Astrocyte (in vitro differentiated cells and primary cell): ENCODE measurements at regions not wholly inside any gene's neighbourhood (a gene's known extent, or its start where the extent isn't known, plus 50 kb on each side); places are given as distances from the start of the nearest gene placed in this dataset.

Source experiments
- DNase-seq: peaks from one replicate; pipeline ENCODE4 v3.0.0-alpha.2; 2010; ENCODE audit warnings: low read depth
- FAIRE-seq: peaks from 2 replicates; lab custom pipeline; 2011; peaks lifted over from hg19 to GRCh38; lab: Jason Lieb, UNC
- H2AFZ ChIP-seq: 2 replicates; pipeline ENCODE4 v1.6.0; 2012; ENCODE audit warnings: low read depth, low read length, inconsistent platforms
- H3K27ac ChIP-seq: 2 replicates; pipeline ENCODE4 v1.5.1; 2011; ENCODE audit warnings: low read depth, low read length, inconsistent platforms
- H3K27me3 ChIP-seq: 2 replicates; pipeline ENCODE4 v1.6.0; 2011; ENCODE audit warnings: low read length, inconsistent platforms; ENCODE audit not compliant: insufficient read depth
- H3K36me3 ChIP-seq: 2 replicates; pipeline ENCODE4 v1.5.1; 2011; ENCODE audit warnings: low read length, inconsistent platforms; ENCODE audit not compliant: insufficient read depth
- H3K4me1 ChIP-seq: 2 replicates; pipeline ENCODE4 v1.5.1; 2011; ENCODE audit warnings: low read length, inconsistent platforms; ENCODE audit not compliant: insufficient read depth
- H3K4me2 ChIP-seq: 2 replicates; pipeline ENCODE4 v1.6.0; 2012; ENCODE audit warnings: low read length, inconsistent platforms
- H3K4me3 ChIP-seq: 2 replicates; pipeline ENCODE4 v1.5.1; 2011; ENCODE audit warnings: low read depth, mild to moderate bottlenecking, low read length, inconsistent platforms; ENCODE audit not compliant: insufficient read depth
- H3K79me2 ChIP-seq: 2 replicates; pipeline ENCODE4 v1.6.0; 2012; ENCODE audit warnings: mild to moderate bottlenecking, low read length, inconsistent platforms; ENCODE audit not compliant: insufficient read depth
- H3K9ac ChIP-seq: 2 replicates; pipeline ENCODE4 v1.6.0; 2012; ENCODE audit warnings: mild to moderate bottlenecking, low read length, inconsistent platforms
- H3K9me3 ChIP-seq: 2 replicates; pipeline ENCODE4 v1.5.1; 2012; ENCODE audit warnings: low read depth, mild to moderate bottlenecking, low read length, inconsistent platforms; ENCODE audit not compliant: insufficient read depth
- H4K20me1 ChIP-seq: 2 replicates; pipeline ENCODE4 v1.6.0; 2012; ENCODE audit warnings: low read length, inconsistent platforms; ENCODE audit not compliant: insufficient read depth
- H3K27ac Mint-ChIP-seq: one replicate; pipeline ENCODE4 v1.8.0; 2021; ENCODE audit warnings: mild to moderate bottlenecking, mixed read lengths; ENCODE audit not compliant: unreplicated experiment
- H3K27me3 Mint-ChIP-seq: one replicate; pipeline ENCODE4 v1.8.0; 2021; ENCODE audit warnings: low read depth, mixed read lengths; ENCODE audit not compliant: unreplicated experiment
- H3K36me3 Mint-ChIP-seq: one replicate; pipeline ENCODE4 v1.8.0; 2021; ENCODE audit warnings: low read depth, mixed read lengths; ENCODE audit not compliant: unreplicated experiment
- H3K4me1 Mint-ChIP-seq: one replicate; pipeline ENCODE4 v1.8.0; 2021; ENCODE audit warnings: low read depth, mixed read lengths; ENCODE audit not compliant: unreplicated experiment
- H3K4me3 Mint-ChIP-seq: one replicate; pipeline ENCODE4 v1.8.0; 2021; ENCODE audit warnings: mild to moderate bottlenecking, moderate library complexity, mixed read lengths; ENCODE audit not compliant: unreplicated experiment
- H3K9me3 Mint-ChIP-seq: one replicate; pipeline ENCODE4 v1.8.0; 2021; ENCODE audit warnings: mild to moderate bottlenecking, mixed read lengths; ENCODE audit not compliant: unreplicated experiment
- EZH2 ChIP-seq: IDR thresholded peaks from 2 replicates; pipeline ENCODE4 v1.6.1; 2012; ENCODE audit warnings: mild to moderate bottlenecking, low read length, inconsistent platforms; ENCODE audit not compliant: insufficient read depth
- TF ChIP-seq, protein P1 (sequence below): IDR thresholded peaks from 2 replicates; pipeline ENCODE4 v1.5.1; 2011; ENCODE audit warnings: low read depth, mild to moderate bottlenecking, inconsistent platforms, low read length, moderate library complexity; ENCODE audit not compliant: insufficient read depth

DNA sequence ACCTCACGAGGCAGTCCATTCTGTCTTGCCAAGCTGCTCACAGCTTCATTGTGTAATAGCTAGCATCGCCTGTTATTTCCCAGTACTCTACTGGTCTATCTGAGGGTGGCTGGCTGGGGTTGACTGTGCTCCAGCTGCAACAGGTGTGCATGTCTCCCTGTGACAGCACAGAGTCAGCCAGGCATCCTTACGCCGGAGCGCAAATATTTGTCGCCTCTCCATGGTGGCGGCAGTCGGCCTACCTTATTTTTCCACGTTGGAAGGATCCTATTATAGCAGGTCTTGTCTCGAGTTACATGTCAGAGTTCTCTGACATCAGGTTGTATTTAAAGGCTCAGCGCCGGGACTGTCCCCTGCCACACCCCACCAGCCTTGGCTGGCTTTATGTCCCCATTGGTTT is 307.1 kb downstream of the TLE3 start:
- no peaks in the 10 kb centered on the region for H3K79me2 ChIP-seq
- no peaks in the 10 kb centered on the region for H3K36me3 ChIP-seq
- H3K27me3 ChIP-seq = no peaks in the 10 kb centered on the region
- H3K4me3 Mint-ChIP-seq = no peak overlapping the region
- H3K9me3 Mint-ChIP-seq = peaks cover 7% of the 10 kb centered on the region
- DNase-seq (no peak), FAIRE-seq (no peak)
- no peak overlapping the region for H2AFZ ChIP-seq
- H4K20me1 ChIP-seq = no peaks in the 10 kb centered on the region
- H3K4me1 ChIP-seq = peaks cover 21% of the 10 kb centered on the region
- H3K9ac ChIP-seq = no peak overlapping the region
- peaks cover 40% of the 10 kb centered on the region for H3K27me3 Mint-ChIP-seq
- no peak overlapping the region for H3K4me3 ChIP-seq
- no peaks in the 10 kb centered on the region for H3K36me3 Mint-ChIP-seq
- no peak overlapping the region for H3K27ac Mint-ChIP-seq
- TF ChIP-seq, protein P1, sequence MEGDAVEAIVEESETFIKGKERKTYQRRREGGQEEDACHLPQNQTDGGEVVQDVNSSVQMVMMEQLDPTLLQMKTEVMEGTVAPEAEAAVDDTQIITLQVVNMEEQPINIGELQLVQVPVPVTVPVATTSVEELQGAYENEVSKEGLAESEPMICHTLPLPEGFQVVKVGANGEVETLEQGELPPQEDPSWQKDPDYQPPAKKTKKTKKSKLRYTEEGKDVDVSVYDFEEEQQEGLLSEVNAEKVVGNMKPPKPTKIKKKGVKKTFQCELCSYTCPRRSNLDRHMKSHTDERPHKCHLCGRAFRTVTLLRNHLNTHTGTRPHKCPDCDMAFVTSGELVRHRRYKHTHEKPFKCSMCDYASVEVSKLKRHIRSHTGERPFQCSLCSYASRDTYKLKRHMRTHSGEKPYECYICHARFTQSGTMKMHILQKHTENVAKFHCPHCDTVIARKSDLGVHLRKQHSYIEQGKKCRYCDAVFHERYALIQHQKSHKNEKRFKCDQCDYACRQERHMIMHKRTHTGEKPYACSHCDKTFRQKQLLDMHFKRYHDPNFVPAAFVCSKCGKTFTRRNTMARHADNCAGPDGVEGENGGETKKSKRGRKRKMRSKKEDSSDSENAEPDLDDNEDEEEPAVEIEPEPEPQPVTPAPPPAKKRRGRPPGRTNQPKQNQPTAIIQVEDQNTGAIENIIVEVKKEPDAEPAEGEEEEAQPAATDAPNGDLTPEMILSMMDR = no peak
- TF ChIP-seq EZH2 = no peak
- H3K27ac ChIP-seq = no peak overlapping the region
- peaks cover 17% of the 10 kb centered on the region for H3K4me1 Mint-ChIP-seq
- H3K4me2 ChIP-seq = no peak overlapping the region
- no peaks in the 10 kb centered on the region for H3K9me3 ChIP-seq

DNA sequence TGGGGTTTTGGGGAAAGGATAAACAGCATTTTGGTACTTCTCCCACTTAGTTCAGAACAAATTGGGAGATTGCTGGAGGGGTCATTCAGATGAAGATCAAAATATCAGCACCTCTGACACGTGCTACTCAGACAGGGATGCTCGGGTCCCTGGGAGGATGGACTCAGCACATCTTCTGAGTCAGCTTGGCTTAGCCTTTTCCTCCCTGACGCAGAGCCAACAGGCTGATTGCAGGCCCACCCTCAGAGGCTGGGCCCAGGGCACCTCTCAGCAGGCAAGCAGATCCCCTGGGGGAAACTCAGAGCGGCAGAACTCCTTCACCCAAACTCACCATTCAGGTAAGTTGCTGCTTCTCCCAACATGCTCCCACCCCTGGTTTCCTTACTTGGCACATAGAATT is 304.9 kb downstream of the TLE3 start:
- Histone ChIP-seq H3K79me2 (no peaks in the 10 kb centered on the region), H4K20me1 (no peaks in the 10 kb centered on the region), H3K9ac (no peak overlapping the region), H3K27me3 (no peaks in the 10 kb centered on the region), H3K4me1 (peaks cover 23% of the 10 kb centered on the region), H3K27ac (no peak overlapping the region), H3K4me2 (no peak overlapping the region), H3K4me3 (no peak overlapping the region), H3K9me3 (no peaks in the 10 kb centered on the region), H3K36me3 (no peaks in the 10 kb centered on the region), H2AFZ (no peak overlapping the region)
- FAIRE-seq = no peak
- H3K27ac Mint-ChIP-seq = peak overlapping the region; percentile 18
- H3K4me3 Mint-ChIP-seq = no peak overlapping the region
- no peak for TF ChIP-seq EZH2
- TF ChIP-seq, protein P1 = no peak
- no peaks in the 10 kb centered on the region for H3K36me3 Mint-ChIP-seq
- H3K27me3 Mint-ChIP-seq = peaks cover 32% of the 10 kb centered on the region
- H3K9me3 Mint-ChIP-seq = peaks cover 4% of the 10 kb centered on the region
- H3K4me1 Mint-ChIP-seq = peaks cover 17% of the 10 kb centered on the region
- no peak for DNase-seq

DNA sequence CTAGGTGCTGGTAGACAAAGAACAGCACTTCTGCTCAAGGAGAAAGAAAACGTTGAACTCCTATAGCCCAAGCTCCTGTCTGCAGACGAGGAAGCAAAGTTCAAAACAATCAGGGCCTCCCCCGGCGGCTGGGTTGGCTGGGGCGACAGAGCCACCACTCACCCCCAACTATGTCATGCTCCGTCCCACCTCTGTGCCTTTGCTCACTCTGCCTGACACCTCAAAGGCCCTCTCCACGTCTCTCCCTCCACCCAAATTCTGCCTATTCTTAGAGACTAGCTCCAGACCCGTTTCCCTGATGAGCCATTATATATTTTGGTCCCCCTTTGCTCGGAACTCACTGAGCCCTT is 304.3 kb downstream of the TLE3 start:
- Mint-ChIP-seq H3K4me3 (no peak overlapping the region), H3K9me3 (peaks cover 4% of the 10 kb centered on the region), H3K36me3 (no peaks in the 10 kb centered on the region), H3K27me3 (peaks cover 32% of the 10 kb centered on the region), H3K4me1 (peaks cover 17% of the 10 kb centered on the region), H3K27ac (no peak overlapping the region)
- FAIRE-seq (no peak), DNase-seq (no peak)
- no peaks in the 10 kb centered on the region for H3K79me2 ChIP-seq
- no peak overlapping the region for H2AFZ ChIP-seq
- no peak overlapping the region for H3K9ac ChIP-seq
- no peaks in the 10 kb centered on the region for H3K36me3 ChIP-seq
- no peaks in the 10 kb centered on the region for H4K20me1 ChIP-seq
- peaks cover 24% of the 10 kb centered on the region for H3K4me1 ChIP-seq
- no peaks in the 10 kb centered on the region for H3K9me3 ChIP-seq
- no peak for TF ChIP-seq EZH2
- TF ChIP-seq, protein P1 = no peak
- no peak overlapping the region for H3K4me2 ChIP-seq
- no peaks in the 10 kb centered on the region for H3K27me3 ChIP-seq
- no peak overlapping the region for H3K27ac ChIP-seq
- no peak overlapping the region for H3K4me3 ChIP-seq
